Neutrophil (primary cell): ENCODE measurements at regions not wholly inside any gene's neighbourhood (a gene's known extent, or its start where the extent isn't known, plus 50 kb on each side); places are given as distances from the start of the nearest gene placed in this dataset.

Experiments used
- H3K27ac ChIP-seq: fragments of 200-600 bp; sonication (generic); 2 replicates; pipeline ENCODE4 v1.5.1; 2016; ENCODE audit warnings: mild to moderate bottlenecking, moderate library complexity
- H3K27me3 ChIP-seq: fragments of 200-600 bp; sonication (generic); 2 replicates; pipeline ENCODE4 v1.6.0; 2016; ENCODE audit warnings: mild to moderate bottlenecking
- H3K36me3 ChIP-seq: fragments of 200-600 bp; sonication (generic); 2 replicates; pipeline ENCODE4 v1.5.1; 2017
- H3K4me1 ChIP-seq, 2 experiments: fragments of 200-600 bp in 1 of 2; sonication (generic) in 1 of 2; 1 replicate in 1 of 2; 2 replicates in 1 of 2; pipeline versions ENCODE4 v1.5.1 to v1.6.1; 2013 to 2016; ENCODE audit warnings: low read depth in 1 of 2, low read length in 1 of 2, mild to moderate bottlenecking in 1 of 2, moderate library complexity in 1 of 2; ENCODE audit not compliant: control insufficient read depth in 1 of 2, insufficient read depth in 1 of 2
- H3K4me3 ChIP-seq, 2 experiments: fragments of 200-600 bp in 1 of 2; sonication (generic) in 1 of 2; 1 replicate in 1 of 2; 2 replicates in 1 of 2; pipeline ENCODE4 v1.5.1; 2013 to 2016; ENCODE audit warnings: low read depth in 1 of 2, low read length in 1 of 2, mild to moderate bottlenecking in 1 of 2, moderate library complexity in 1 of 2
- H3K9me3 ChIP-seq: fragments of 200-600 bp; sonication (generic); 2 replicates; pipeline ENCODE4 v1.5.1; 2016
- TF ChIP-seq, protein P1 (sequence below): fragments of 200-600 bp; sonication (generic); IDR thresholded peaks from 2 replicates; pipeline ENCODE4 v1.5.1; 2016; ENCODE audit warnings: antibody characterized with exemption

DNA sequence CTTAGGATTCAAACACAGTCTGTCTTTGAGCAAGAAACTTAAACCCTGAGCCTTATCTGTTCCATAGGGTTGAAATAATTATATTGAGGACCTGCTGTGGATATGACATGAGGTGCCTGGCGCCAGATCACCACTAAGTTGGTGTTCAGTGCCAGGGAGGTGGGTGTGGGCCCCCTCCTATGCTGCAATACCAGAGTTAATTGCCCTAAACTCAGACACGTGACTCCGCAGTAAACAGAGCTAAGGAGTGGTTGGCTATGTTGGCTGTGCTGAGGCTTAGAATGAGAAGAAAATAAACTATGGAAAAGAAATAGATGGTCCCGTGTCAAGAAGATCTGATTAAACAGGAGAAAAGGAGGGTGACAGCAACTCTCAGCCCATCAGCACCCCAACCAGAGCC lies 419.4 kb upstream of the JARID2 start:
- H3K36me3 ChIP-seq: no peaks in the 10 kb centered on the region
- no peaks in the 10 kb centered on the region for H3K27me3 ChIP-seq
- H3K4me1 ChIP-seq: peaks cover 37 to 45% of the 10 kb centered on the region in 2 experiments
- H3K4me3 ChIP-seq: no peak overlapping the region
- TF ChIP-seq, protein P1, sequence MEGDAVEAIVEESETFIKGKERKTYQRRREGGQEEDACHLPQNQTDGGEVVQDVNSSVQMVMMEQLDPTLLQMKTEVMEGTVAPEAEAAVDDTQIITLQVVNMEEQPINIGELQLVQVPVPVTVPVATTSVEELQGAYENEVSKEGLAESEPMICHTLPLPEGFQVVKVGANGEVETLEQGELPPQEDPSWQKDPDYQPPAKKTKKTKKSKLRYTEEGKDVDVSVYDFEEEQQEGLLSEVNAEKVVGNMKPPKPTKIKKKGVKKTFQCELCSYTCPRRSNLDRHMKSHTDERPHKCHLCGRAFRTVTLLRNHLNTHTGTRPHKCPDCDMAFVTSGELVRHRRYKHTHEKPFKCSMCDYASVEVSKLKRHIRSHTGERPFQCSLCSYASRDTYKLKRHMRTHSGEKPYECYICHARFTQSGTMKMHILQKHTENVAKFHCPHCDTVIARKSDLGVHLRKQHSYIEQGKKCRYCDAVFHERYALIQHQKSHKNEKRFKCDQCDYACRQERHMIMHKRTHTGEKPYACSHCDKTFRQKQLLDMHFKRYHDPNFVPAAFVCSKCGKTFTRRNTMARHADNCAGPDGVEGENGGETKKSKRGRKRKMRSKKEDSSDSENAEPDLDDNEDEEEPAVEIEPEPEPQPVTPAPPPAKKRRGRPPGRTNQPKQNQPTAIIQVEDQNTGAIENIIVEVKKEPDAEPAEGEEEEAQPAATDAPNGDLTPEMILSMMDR: no peak
- H3K9me3 ChIP-seq: no peaks in the 10 kb centered on the region
- H3K27ac ChIP-seq: no peak overlapping the region

DNA sequence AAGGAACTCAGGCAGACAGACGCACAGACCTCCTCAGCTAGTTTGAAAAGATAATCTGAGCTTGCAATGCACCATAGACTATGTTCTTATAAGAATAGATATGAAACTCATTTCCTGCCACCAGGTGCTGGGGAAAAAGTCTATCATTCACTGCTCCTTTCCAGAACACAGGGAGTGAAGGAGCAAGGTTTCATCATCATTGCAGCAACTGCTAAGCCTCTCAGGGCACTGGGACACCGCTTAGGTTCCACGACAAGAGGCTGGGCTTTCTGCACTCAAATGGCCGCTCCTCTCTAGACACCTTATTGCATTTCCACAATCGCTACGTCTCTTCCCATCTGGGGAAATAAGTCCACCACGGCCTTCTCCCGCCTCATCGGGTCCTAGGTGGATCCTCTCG lies 418.5 kb upstream of the JARID2 start:
- Histone ChIP-seq H3K36me3 (no peaks in the 10 kb centered on the region), H3K4me1 (peaks cover 37 to 45% of the 10 kb centered on the region in 2 experiments), H3K9me3 (no peaks in the 10 kb centered on the region), H3K27me3 (no peaks in the 10 kb centered on the region), H3K4me3 (peak overlapping the region; percentile 30 to 43), H3K27ac (peak overlapping the region; percentile 74)
- TF ChIP-seq, protein P1: no peak

DNA sequence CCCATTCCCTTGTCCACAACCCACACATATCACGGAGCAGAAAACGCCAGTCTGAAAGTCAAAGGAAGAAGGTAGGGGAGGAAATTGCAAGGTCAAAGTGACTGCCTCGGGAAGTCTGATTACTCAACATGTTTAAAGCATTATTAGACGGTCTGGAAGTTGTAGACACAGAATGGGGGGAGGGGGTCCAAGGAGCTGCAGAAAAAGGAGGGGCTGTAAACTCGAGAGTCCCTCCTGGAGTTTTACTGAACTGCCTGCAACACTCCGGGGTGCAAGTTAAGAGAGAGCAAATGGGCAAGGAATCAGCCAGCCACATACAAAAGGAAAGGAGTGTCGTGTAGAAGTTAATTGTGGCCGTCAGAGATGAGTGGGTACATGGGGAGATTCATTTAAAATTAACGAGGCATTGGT lies 417.7 kb upstream of the JARID2 start:
- Histone ChIP-seq H3K27ac (peak overlapping the region; percentile 74), H3K9me3 (no peaks in the 10 kb centered on the region), H3K4me3 (peak overlapping the region; percentile 30 to 43), H3K4me1 (peaks cover 37 to 45% of the 10 kb centered on the region in 2 experiments), H3K36me3 (no peaks in the 10 kb centered on the region), H3K27me3 (no peaks in the 10 kb centered on the region)
- TF ChIP-seq, protein P1: no peak

DNA sequence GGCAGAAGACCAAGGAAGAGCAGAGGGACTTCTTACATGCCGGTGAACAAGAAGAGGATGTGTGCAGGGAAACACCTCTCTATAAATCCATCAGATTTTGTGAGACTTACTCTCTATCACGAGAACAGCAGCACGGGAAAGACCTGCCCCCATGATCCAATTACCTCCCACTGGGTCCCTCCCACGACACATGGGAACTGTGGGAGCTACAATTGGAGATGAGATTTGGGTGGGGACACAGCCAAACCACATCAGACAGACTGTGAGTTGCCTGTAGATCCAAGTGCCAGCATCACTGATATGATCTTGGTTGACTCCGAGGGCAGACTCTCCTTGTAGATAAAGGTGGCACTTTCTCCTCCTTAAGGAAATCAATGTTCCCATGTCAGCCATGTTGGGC lies 414.8 kb upstream of the JARID2 start:
- H3K4me1 ChIP-seq: peaks cover 33 to 42% of the 10 kb centered on the region in 2 experiments
- H3K27ac ChIP-seq: no peak overlapping the region
- no peaks in the 10 kb centered on the region for H3K36me3 ChIP-seq
- H3K27me3 ChIP-seq: no peaks in the 10 kb centered on the region
- H3K4me3 ChIP-seq: no peak overlapping the region
- TF ChIP-seq, protein P1: no peak
- H3K9me3 ChIP-seq: no peaks in the 10 kb centered on the region

DNA sequence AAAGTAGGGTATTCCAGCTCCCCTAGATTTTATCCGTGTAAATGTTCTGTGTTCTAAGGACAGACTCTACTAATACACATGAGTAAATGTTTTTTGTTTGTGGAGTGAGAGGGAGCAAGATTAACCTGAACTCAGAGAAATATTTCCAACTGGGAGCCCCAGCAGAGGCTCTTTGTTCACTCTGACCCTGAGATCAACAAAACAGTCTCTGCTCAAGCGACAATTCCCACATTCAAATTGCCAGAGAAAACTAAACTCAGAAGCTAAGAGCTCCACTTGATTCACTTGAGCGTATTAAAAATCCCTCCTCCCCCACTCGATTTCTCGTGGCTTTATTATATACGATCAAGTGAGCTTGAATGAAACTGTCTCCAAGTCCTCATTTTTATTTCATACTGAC lies 413.9 kb upstream of the JARID2 start:
- Histone ChIP-seq H3K27ac (no peak overlapping the region), H3K27me3 (no peaks in the 10 kb centered on the region), H3K36me3 (no peaks in the 10 kb centered on the region), H3K4me1 (peaks cover 33 to 39% of the 10 kb centered on the region in 2 experiments), H3K9me3 (no peaks in the 10 kb centered on the region), H3K4me3 (no peak overlapping the region)
- TF ChIP-seq, protein P1: no peak

DNA sequence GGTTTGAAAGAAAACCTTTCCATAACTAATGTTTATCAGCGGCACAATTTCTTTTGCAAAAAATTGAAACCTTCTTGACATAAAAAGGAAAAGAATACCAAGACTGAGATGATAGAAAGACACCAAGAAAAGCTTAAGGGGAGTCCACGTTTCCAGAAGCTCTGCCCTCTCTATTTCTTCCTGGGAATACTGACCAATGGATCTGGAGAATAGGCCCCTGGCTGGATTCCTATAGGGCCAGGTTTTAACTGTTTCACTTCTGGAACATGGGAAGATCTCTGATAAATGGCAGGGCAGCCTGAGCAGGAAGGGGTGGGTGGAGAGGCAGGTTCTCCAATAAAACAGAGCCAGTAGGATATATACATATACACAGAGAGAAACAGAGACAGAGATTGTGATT lies 413.4 kb upstream of the JARID2 start:
- H3K9me3 ChIP-seq: no peaks in the 10 kb centered on the region
- peaks cover 33 to 39% of the 10 kb centered on the region in 2 experiments for H3K4me1 ChIP-seq
- TF ChIP-seq, protein P1: no peak
- no peaks in the 10 kb centered on the region for H3K36me3 ChIP-seq
- H3K4me3 ChIP-seq: no peak overlapping the region
- no peaks in the 10 kb centered on the region for H3K27me3 ChIP-seq
- H3K27ac ChIP-seq: no peak overlapping the region
